Right lobe of liver (tissue), 6 donors: ENCODE measurements at regions not wholly inside any gene's neighbourhood (a gene's known extent, or its start where the extent isn't known, plus 50 kb on each side); places are given as distances from the start of the nearest gene placed in this dataset.

ENCODE experiments used
- ATAC-seq, 4 donors: fragments of 200-7000 bp; cut with Tn5 transposase; one replicate each; pipeline ENCODE4 v1.9.1; 2020; ENCODE audit warnings: mild to moderate bottlenecking in 4 of 4, moderate library complexity in 4 of 4
- DNase-seq, 3 donors: peaks; one replicate each; pipeline ENCODE4 v3.0.0-alpha.2; 2020
- H3K27ac ChIP-seq, 3 donors: fragments of 200-600 bp; one replicate each; pipeline ENCODE4 v1.8.0; 2022
- H3K27me3 ChIP-seq, 2 donors: fragments of 200-600 bp; one replicate each; pipeline ENCODE4 v1.8.0; 2022
- H3K36me3 ChIP-seq, 4 donors: fragments of 200-600 bp; sonication (generic) in 1 of 4; one replicate each; pipeline versions ENCODE4 v1.5.1 to v1.8.0; 2017 to 2022; ENCODE audit warnings: control low read depth in 1 of 4
- H3K4me1 ChIP-seq, 4 donors: fragments of 200-600 bp; sonication (generic) in 1 of 4; one replicate each; pipeline versions ENCODE4 v1.5.1 to v1.8.0; 2017 to 2022; ENCODE audit warnings: control low read depth in 1 of 4
- H3K4me3 ChIP-seq, 3 donors: fragments of 200-600 bp; one replicate each; pipeline ENCODE4 v1.8.0; 2022
- H3K9me3 ChIP-seq, 4 donors: fragments of 200-600 bp; sonication (generic) in 1 of 4; one replicate each; pipeline versions ENCODE4 v1.5.1 to v1.8.0; 2017 to 2022; ENCODE audit warnings: control low read depth in 1 of 4
- CTCF ChIP-seq, 4 donors: fragments of 200-600 bp in 3 of 4; fragments of 450-650 bp in 1 of 4; IDR thresholded peaks; one replicate each; pipeline versions ENCODE4 v1.5.1 to v1.8.0; 2016 to 2022; ENCODE audit warnings: antibody characterized with exemption in 4 of 4, mild to moderate bottlenecking in 2 of 4
- POLR2A ChIP-seq: fragments of 450-650 bp; IDR thresholded peaks from one replicate; pipeline ENCODE4 v1.6.1; 2017; ENCODE audit warnings: antibody characterized with exemption, mild to moderate bottlenecking
- WGBS: methylation state at CpG from one replicate; pipeline ENCODE4 v1.1.6; 2018; ENCODE audit warnings: low coverage, low lambda C conversion rate; ENCODE audit not compliant: insufficient coverage; ENCODE audit errors: missing lambda C conversion rate; 5-methylcytosine and 5-hydroxymethylcytosine counted together
- intact Hi-C, 2 donors: fragments of 100-400 bp; cut with DNase I; formaldehyde crosslinking; loops; one replicate each; pipeline versions ENCODE4 v1.11.2 to v1.14.1; 2022
- donor health status: DM: no; HTN: yes; CAD: no.
- donor health status: DM: no; HTN: no; CAD: no.
- donor health status: DM: no; HTN: no; CAD: no.
- donor health status: DM: no; HTN: yes; CAD: no.
- donor health status: DM: no; HTN: yes; CAD: no.

DNA sequence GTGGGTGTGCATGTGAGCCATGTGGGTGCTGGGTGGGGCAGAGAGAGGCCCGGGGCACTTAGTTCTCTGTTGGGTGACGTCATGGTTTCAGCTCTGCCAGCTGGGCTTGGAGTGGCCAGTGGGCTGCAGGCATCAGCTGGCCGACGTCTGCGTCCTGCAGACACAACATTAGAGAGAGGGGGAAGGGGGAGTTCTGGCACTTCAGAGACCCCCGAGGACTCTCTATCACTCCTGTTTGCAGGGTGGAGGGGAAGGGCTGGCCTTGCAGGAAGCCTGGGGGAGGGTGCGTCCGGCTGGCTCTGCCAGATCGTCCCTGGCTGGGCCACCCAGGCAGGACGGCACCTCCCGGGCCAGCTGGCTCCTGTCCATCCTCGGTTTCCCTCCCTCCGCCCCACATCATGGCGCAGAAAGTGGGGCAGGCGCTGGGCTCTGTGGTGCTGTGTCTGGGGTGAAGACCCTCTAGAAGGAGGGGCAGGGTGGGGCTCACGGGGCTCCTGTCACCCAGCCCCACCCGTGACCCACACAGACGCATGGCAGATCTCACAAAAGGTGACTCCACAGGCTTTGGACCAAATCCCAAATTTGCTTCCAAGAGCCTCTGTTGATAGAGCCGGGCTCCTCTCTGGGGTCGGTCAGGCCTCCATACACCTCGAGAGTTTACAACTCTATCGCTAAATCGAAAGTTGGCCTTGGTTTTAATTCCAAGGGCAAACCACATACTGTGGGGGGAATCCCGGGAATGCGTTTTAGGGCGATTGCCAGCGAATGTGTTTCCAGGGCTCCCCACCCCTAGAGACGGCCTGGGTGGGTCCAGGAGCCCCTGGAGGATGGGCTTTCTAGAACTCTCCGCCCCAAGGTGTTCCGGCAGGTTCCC, 73.4 kb upstream of the TTC34 start:
- DNase-seq = no peak
- Histone ChIP-seq H3K9me3 (peaks cover 0 to 3% (median 0%) of the 10 kb centered on the region in 4 donors), H3K27me3 (no peaks in the 10 kb centered on the region), H3K4me3 (no peak overlapping the region), H3K36me3 (no peaks in the 10 kb centered on the region), H3K27ac (no peak overlapping the region), H3K4me1 (no peaks in the 10 kb centered on the region)
- intact Hi-C loops = no loop called here
- WGBS = 73% methylated on average over 5 of the region's 30 CpGs
- ATAC-seq = no peak
- TF ChIP-seq POLR2A (no peak), CTCF (IDR thresholded peaks at IDR 0.05) (no peak)

DNA sequence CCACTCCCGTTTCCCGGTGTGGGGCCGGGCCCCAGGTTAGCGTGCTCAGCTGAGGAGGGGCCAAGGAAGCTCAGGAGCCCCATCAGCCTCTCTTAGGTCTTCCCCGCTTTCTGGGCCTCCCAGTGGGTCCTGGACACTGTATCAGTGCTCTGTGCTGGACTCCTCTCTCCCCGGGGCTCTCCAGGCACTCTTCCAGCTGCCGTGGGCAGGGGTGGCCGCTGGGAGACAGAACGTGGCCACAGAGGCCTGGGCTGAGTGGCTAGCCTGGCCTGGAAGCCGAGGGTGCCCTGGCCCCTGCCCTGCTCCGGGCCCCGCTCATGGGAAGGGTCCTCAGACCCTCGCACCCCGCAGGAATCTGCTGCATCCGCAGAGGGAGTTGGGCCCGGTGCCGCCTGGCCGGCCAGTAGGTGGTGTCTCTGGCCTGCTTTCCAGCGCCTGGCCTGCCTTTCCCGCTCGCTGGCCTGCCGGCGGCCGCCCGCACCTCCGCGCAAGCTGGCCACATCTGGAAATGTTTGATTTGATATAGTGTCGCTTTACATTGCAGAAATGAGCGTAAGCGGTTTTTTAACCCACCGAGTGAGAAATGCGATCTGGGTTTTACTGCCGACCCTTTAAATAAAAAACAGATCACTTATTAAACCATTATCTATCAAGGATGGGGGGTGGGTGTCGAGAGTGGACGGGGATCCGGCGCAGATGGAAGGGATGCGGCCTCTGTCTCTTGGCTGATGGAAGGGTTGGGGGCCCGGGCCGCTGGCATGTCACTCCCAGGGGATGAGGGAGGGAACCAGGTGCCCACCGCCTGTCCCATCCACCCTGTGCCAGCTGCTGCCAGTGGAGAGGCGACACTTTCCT, 74.4 kb upstream of the TTC34 start:
- H3K27me3 ChIP-seq = no peaks in the 10 kb centered on the region
- no peaks in the 10 kb centered on the region for H3K36me3 ChIP-seq
- peaks cover 0 to 3% (median 0%) of the 10 kb centered on the region in 4 donors for H3K9me3 ChIP-seq
- DNase-seq (no peak), ATAC-seq (peak; percentile 9 to 40 (median 30))
- intact Hi-C loops = no loop called here
- 32% methylated on average over 12 of the region's 42 CpGs for WGBS
- H3K4me1 ChIP-seq = no peaks in the 10 kb centered on the region
- TF ChIP-seq CTCF (IDR thresholded peaks at IDR 0.05) (peak in 3 of 4 donors; percentile 26 to 44 (median 36)), POLR2A (no peak)
- no peak overlapping the region for H3K27ac ChIP-seq
- H3K4me3 ChIP-seq = no peak overlapping the region

GRCh38 chr1:2876846-2877245, 75.4 kb upstream of the TTC34 start:
- Histone ChIP-seq H3K4me1 (no peaks in the 10 kb centered on the region), H3K9me3 (no peaks in the 10 kb centered on the region), H3K36me3 (no peaks in the 10 kb centered on the region), H3K27ac (no peak overlapping the region), H3K4me3 (no peak overlapping the region), H3K27me3 (no peaks in the 10 kb centered on the region)
- DNase-seq (no peak), ATAC-seq (no peak)
- WGBS = 81% methylated on average over 6 of the region's 18 CpGs
- intact Hi-C loops = no loop called here
- TF ChIP-seq CTCF (IDR thresholded peaks at IDR 0.05) (no peak), POLR2A (no peak)

GRCh38 chr1:2877391-2877790, 75.9 kb upstream of the TTC34 start:
- DNase-seq (no peak), ATAC-seq (no peak)
- Histone ChIP-seq H3K4me1 (no peaks in the 10 kb centered on the region), H3K4me3 (no peak overlapping the region), H3K27ac (no peak overlapping the region), H3K36me3 (no peaks in the 10 kb centered on the region), H3K9me3 (no peaks in the 10 kb centered on the region), H3K27me3 (no peaks in the 10 kb centered on the region)
- 67% methylated on average over 1 of the region's 17 CpGs for WGBS
- intact Hi-C loops = no loop called here
- TF ChIP-seq POLR2A (no peak), CTCF (IDR thresholded peaks at IDR 0.05) (no peak)
